Central memory CD8-positive, alpha-beta T cell (primary cell): ENCODE measurements at regions not wholly inside any gene's neighbourhood (a gene's known extent, or its start where the extent isn't known, plus 50 kb on each side); places are given as distances from the start of the nearest gene placed in this dataset.
A peak's percentile ranks its signal among the peaks of the same experiment; 100 is the strongest.

ENCODE experiments used
- ATAC-seq: fragments of 150-1000 bp; cut with Tn5 transposase; replicated peaks from 2 replicates; pipeline ENCODE4 v1.10.0; 2022; ENCODE audit warnings: mild to moderate bottlenecking, moderate FRiP score, moderate number of reproducible peaks; ENCODE audit not compliant: poor library complexity, severe bottlenecking; ENCODE audit errors: extremely low read depth
- DNase-seq, 2 donors: peaks; one replicate each; pipeline ENCODE4 v3.0.0; 2021; ENCODE audit warnings: low spot score in 2 of 2
- H3K27ac Mint-ChIP-seq: one replicate; pipeline ENCODE4 v1.8.0; 2022; ENCODE audit warnings: low read depth, mild to moderate bottlenecking, moderate library complexity, mixed read lengths
- H3K27me3 Mint-ChIP-seq: one replicate; pipeline ENCODE4 v1.8.0; 2022; ENCODE audit warnings: mixed read lengths
- H3K36me3 Mint-ChIP-seq: one replicate; pipeline ENCODE4 v1.8.0; 2022; ENCODE audit warnings: mild to moderate bottlenecking, moderate library complexity, mixed read lengths; ENCODE audit not compliant: insufficient read depth
- H3K4me1 Mint-ChIP-seq: one replicate; pipeline ENCODE4 v1.8.0; 2022; ENCODE audit warnings: mixed read lengths
- H3K4me3 Mint-ChIP-seq: one replicate; pipeline ENCODE4 v1.8.0; 2022; ENCODE audit warnings: mild to moderate bottlenecking, moderate library complexity, mixed read lengths
- H3K9me3 Mint-ChIP-seq: one replicate; pipeline ENCODE4 v1.8.0; 2022; ENCODE audit warnings: mixed read lengths

DNA sequence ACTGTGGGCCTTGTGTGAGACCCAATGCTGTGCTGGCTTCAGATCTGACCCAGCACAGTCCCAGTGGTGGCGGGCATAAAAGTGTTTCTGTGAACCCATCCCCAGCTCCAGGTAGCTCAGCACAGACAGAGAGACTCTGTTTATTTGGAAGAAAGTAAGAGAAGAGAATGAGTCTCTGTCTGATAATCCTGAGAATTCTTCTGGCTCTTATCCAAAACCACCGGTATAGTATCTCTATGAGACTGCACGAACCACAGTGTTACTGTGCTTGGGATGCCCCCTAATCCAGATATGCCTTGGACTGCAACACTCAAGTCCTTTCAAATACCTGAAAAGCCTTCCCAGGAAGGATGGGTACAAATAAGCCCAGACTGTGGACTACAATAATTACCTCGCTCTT is 1660.8 kb upstream of the ACO1 start:
- DNase-seq (no peak), ATAC-seq (no peak)
- Mint-ChIP-seq H3K9me3 (peaks cover 13% of the 10 kb centered on the region), H3K27me3 (no peaks in the 10 kb centered on the region), H3K27ac (no peak overlapping the region), H3K4me3 (no peak overlapping the region), H3K4me1 (no peaks in the 10 kb centered on the region), H3K36me3 (no peaks in the 10 kb centered on the region)

DNA sequence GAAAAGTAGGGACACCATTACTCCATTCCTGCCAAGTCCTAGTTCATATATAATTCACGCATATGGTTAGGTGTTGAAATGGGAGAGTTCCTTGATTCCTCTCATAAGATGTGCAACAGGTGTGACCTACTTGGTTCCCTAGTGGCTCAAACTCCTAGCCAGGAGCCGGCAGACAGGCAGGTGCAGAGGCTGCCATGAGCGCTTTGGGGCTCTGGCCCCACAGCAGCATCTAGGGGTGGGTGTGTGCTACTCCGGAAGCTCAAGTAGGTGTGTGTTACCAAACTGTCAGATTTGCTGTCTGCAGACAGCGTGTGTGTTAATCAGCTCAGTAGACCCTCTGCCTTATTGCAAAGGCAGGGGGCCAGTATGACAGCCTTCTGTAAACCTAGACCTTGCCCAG is 1652.4 kb upstream of the ACO1 start:
- ATAC-seq, result no peak
- Mint-ChIP-seq H3K27ac (no peak overlapping the region), H3K36me3 (no peaks in the 10 kb centered on the region), H3K4me1 (no peaks in the 10 kb centered on the region), H3K4me3 (no peak overlapping the region), H3K9me3 (peaks cover 12% of the 10 kb centered on the region), H3K27me3 (no peaks in the 10 kb centered on the region)
- DNase-seq, result no peak

DNA sequence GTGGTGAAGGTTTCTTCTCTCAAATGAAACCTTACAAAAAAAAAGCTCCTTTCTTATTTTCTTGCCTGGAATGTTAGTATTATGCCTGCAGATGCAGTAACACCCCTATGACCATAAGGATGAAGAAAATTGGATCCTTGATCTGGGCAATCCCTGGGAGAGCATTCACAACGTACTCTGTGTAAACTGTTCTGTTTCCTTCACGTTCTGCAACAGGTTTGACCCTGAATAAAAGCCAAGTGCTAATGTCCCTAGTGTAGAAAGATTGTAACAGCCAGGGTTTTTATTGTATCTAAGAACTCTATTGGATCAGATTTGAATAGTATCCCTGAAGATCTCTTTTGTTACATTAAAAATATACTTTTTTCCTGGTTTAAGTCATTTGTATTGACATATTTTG is 1639.6 kb upstream of the ACO1 start:
- no peaks in the 10 kb centered on the region for H3K27me3 Mint-ChIP-seq
- no peaks in the 10 kb centered on the region for H3K4me1 Mint-ChIP-seq
- ATAC-seq (no peak), DNase-seq (no peak)
- no peak overlapping the region for H3K27ac Mint-ChIP-seq
- H3K36me3 Mint-ChIP-seq, result no peaks in the 10 kb centered on the region
- H3K4me3 Mint-ChIP-seq, result no peak overlapping the region
- H3K9me3 Mint-ChIP-seq, result peaks cover 14% of the 10 kb centered on the region

- Mint-ChIP-seq H3K36me3 (no peaks in the 10 kb centered on the region), H3K4me1 (no peaks in the 10 kb centered on the region), H3K9me3 (peaks cover 14% of the 10 kb centered on the region), H3K27me3 (no peaks in the 10 kb centered on the region), H3K4me3 (no peak overlapping the region), H3K27ac (no peak overlapping the region)
- ATAC-seq (no peak), DNase-seq (no peak)
These were observed 1637.9 kb upstream of the ACO1 start for GRCh38 chr9:30746589-30746988.

DNA sequence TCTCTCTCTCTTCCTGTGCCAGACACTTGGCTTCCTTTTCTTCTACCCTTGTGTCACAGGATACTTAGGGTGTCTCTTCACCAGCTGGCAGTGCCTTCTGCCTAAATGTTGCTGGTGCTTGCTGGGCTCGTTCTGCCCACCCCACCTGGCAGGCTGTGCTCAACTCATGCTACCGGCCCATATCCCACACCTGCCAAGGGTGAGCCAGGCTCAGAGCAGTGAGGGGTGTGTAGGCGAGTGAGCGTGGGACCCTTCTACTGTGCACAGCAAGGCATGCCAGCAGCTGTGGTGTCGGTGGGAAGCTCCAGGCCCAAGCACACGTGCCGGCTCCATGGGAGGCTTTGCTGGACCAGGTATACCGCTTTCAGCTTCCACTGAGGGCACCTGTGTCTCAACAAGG is 1626.7 kb upstream of the ACO1 start:
- Mint-ChIP-seq H3K4me3 (no peak overlapping the region), H3K27ac (no peak overlapping the region), H3K4me1 (no peaks in the 10 kb centered on the region), H3K27me3 (no peaks in the 10 kb centered on the region), H3K36me3 (no peaks in the 10 kb centered on the region), H3K9me3 (peaks cover 4% of the 10 kb centered on the region)
- DNase-seq (no peak), ATAC-seq (no peak)

GRCh38 chr9:30758726-30759446 is 1625.6 kb upstream of the ACO1 start:
- DNase-seq, result no peak
- no peak for ATAC-seq
- Mint-ChIP-seq H3K4me1 (no peaks in the 10 kb centered on the region), H3K36me3 (no peaks in the 10 kb centered on the region), H3K27ac (no peak overlapping the region), H3K9me3 (peaks cover 4% of the 10 kb centered on the region), H3K27me3 (no peaks in the 10 kb centered on the region), H3K4me3 (no peak overlapping the region)

DNA sequence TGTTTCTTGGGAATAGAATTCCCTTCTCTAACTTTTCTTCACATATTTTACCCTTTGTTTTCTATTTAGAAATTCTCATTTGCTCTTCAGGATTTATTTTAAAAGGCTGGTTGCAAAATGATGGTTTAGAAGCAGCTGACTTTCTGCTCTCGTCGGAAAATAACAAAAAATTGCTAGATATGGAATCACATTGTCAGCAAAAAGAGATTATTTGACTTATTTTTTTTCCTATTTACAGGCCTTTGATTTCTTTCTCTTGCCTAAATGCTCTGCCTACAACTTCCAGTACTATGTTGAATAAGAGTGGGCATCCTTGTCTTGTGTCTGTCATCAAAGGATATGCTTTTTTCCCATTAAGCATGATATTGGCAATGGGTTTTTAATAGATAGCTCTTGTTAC is 1619.1 kb upstream of the ACO1 start:
- DNase-seq (no peak), ATAC-seq (no peak)
- no peaks in the 10 kb centered on the region for H3K27me3 Mint-ChIP-seq
- H3K4me1 Mint-ChIP-seq, result no peaks in the 10 kb centered on the region
- H3K9me3 Mint-ChIP-seq, result no peaks in the 10 kb centered on the region
- no peak overlapping the region for H3K27ac Mint-ChIP-seq
- no peaks in the 10 kb centered on the region for H3K36me3 Mint-ChIP-seq
- no peak overlapping the region for H3K4me3 Mint-ChIP-seq

- Mint-ChIP-seq H3K4me1 (no peaks in the 10 kb centered on the region), H3K36me3 (no peaks in the 10 kb centered on the region), H3K27me3 (no peaks in the 10 kb centered on the region), H3K4me3 (no peak overlapping the region), H3K9me3 (peaks cover 6% of the 10 kb centered on the region), H3K27ac (no peak overlapping the region)
- ATAC-seq (no peak), DNase-seq (no peak)
These were observed 1613.2 kb upstream of the ACO1 start for GRCh38 chr9:30771163-30771708.

DNA sequence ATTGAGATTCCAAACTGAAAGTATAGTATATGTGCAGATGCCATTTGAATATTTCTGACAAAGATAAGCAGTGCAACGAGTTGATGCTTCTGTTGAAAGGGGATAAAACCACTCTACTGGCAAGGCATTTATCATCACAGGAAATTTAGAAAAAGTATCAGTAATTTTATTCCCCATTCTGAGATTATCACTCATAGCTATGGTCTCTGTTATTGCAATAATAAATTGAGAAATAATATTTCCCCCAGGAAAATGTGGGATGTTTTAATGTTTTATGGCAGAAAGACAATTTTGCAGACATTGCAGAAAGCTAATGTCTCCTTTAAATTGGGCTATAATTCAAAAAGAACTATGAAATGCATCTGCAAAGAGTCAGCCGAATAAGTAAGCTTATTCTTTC is 1612.7 kb upstream of the ACO1 start:
- Mint-ChIP-seq H3K9me3 (peaks cover 6% of the 10 kb centered on the region), H3K4me3 (no peak overlapping the region), H3K27me3 (no peaks in the 10 kb centered on the region), H3K36me3 (no peaks in the 10 kb centered on the region), H3K4me1 (no peaks in the 10 kb centered on the region), H3K27ac (no peak overlapping the region)
- ATAC-seq, result no peak
- no peak for DNase-seq

- Mint-ChIP-seq H3K4me1 (no peaks in the 10 kb centered on the region), H3K27me3 (no peaks in the 10 kb centered on the region), H3K36me3 (no peaks in the 10 kb centered on the region), H3K27ac (no peak overlapping the region), H3K9me3 (peaks cover 6% of the 10 kb centered on the region), H3K4me3 (no peak overlapping the region)
- ATAC-seq (peak; percentile 14), DNase-seq (no peak)
These were observed 1611.0 kb upstream of the ACO1 start for GRCh38 chr9:30773427-30773826.

GRCh38 chr9:30774326-30774725 is 1610.1 kb upstream of the ACO1 start:
- Mint-ChIP-seq H3K27me3 (no peaks in the 10 kb centered on the region), H3K4me3 (no peak overlapping the region), H3K9me3 (peaks cover 6% of the 10 kb centered on the region), H3K4me1 (no peaks in the 10 kb centered on the region), H3K36me3 (no peaks in the 10 kb centered on the region), H3K27ac (no peak overlapping the region)
- ATAC-seq, result no peak
- no peak for DNase-seq

DNA sequence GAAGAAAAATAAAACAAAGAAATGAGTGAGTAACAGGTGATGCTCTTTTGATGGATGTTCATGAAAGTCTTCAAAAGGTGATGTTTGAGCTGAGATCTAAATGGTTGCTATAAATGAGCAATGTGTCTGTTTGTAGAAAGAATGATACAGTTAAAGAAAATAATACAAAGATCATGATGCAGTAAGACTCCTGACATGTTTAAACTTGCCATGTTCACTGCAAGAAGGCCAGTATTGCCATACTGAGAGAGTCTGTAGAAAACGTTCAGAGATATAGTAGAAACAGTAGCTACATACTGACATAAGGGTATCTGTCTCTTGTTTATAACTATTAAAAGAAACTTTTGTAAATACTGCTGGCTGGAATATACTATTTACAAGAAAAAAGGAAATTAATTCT is 1609.2 kb upstream of the ACO1 start:
- ATAC-seq (no peak), DNase-seq (no peak)
- H3K9me3 Mint-ChIP-seq, result peaks cover 6% of the 10 kb centered on the region
- H3K27me3 Mint-ChIP-seq, result no peaks in the 10 kb centered on the region
- H3K36me3 Mint-ChIP-seq, result no peaks in the 10 kb centered on the region
- no peaks in the 10 kb centered on the region for H3K4me1 Mint-ChIP-seq
- no peak overlapping the region for H3K4me3 Mint-ChIP-seq
- no peak overlapping the region for H3K27ac Mint-ChIP-seq

GRCh38 chr9:30796764-30797163 is 1587.7 kb upstream of the ACO1 start:
- Mint-ChIP-seq H3K4me3 (no peak overlapping the region), H3K36me3 (no peaks in the 10 kb centered on the region), H3K27ac (no peak overlapping the region), H3K9me3 (peaks cover 10% of the 10 kb centered on the region), H3K27me3 (no peaks in the 10 kb centered on the region), H3K4me1 (no peaks in the 10 kb centered on the region)
- ATAC-seq (no peak), DNase-seq (no peak)
